ENCODE measurements at regions not wholly inside any gene's neighbourhood (a gene's known extent, or its start where the extent isn't known, plus 50 kb on each side); places are given as distances from the start of the nearest gene placed in this dataset.

GRCh38 chr6:40693768-40694167, 106.6 kb upstream of the LRFN2 start:
- intact Hi-C loops (cut with DNase I), result no loop called here
- no peak for TF ChIP-seq CTCF (IDR thresholded peaks at IDR 0.05)
- no peak for DNase-seq

GRCh38 chr6:40692337-40692736, 105.2 kb upstream of the LRFN2 start:
- Histone ChIP-seq H3K27me3 (no peaks in the 10 kb centered on the region), H3K4me1 (no peaks in the 10 kb centered on the region), H3K9me3 (no peaks in the 10 kb centered on the region), H3K4me3 (no peak overlapping the region), H3K27ac (no peak overlapping the region), H3K36me3 (no peaks in the 10 kb centered on the region)
- intact Hi-C loops (cut with DNase I), result no loop called here
- no peak for ATAC-seq
- no peak for TF ChIP-seq CTCF (IDR thresholded peaks at IDR 0.05)
- no peak for DNase-seq

More at GRCh38 chr6:40693768-40694167, 106.6 kb upstream of the LRFN2 start:
- no peaks in the 10 kb centered on the region for H3K9me3 ChIP-seq
- H3K4me3 ChIP-seq, result no peak overlapping the region
- H3K4me1 ChIP-seq, result no peaks in the 10 kb centered on the region
- no peaks in the 10 kb centered on the region for H3K27me3 ChIP-seq
- ATAC-seq, result no peak
- no peak overlapping the region for H3K27ac ChIP-seq
- H3K36me3 ChIP-seq, result no peaks in the 10 kb centered on the region

- no peaks in the 10 kb centered on the region for H3K36me3 ChIP-seq
- intact Hi-C loops (cut with DNase I), result no loop called here
- DNase-seq (no peak), ATAC-seq (no peak)
- TF ChIP-seq CTCF (IDR thresholded peaks at IDR 0.05), result no peak
- H3K4me1 ChIP-seq, result no peaks in the 10 kb centered on the region
- peaks cover 0 to 5% of the 10 kb centered on the region in 2 donors for H3K9me3 ChIP-seq
- no peaks in the 10 kb centered on the region for H3K27me3 ChIP-seq
- H3K27ac ChIP-seq, result no peak overlapping the region
- H3K4me3 ChIP-seq, result no peak overlapping the region
Observed at GRCh38 chr6:40689185-40689584, 102.0 kb upstream of the LRFN2 start.

- Histone ChIP-seq H3K4me1 (no peaks in the 10 kb centered on the region), H3K27ac (no peak overlapping the region), H3K27me3 (no peaks in the 10 kb centered on the region), H3K4me3 (no peak overlapping the region), H3K9me3 (peaks cover 0 to 5% of the 10 kb centered on the region in 2 donors), H3K36me3 (no peaks in the 10 kb centered on the region)
- intact Hi-C loops (cut with DNase I), result no loop called here
- ATAC-seq (peak; percentile 69), DNase-seq (no peak)
- TF ChIP-seq CTCF (IDR thresholded peaks at IDR 0.05), result no peak
Observed at GRCh38 chr6:40688214-40688761, 101.1 kb upstream of the LRFN2 start.

GRCh38 chr6:40685862-40686261, 98.7 kb upstream of the LRFN2 start:
- H3K36me3 ChIP-seq, result no peaks in the 10 kb centered on the region
- H3K4me1 ChIP-seq, result no peaks in the 10 kb centered on the region
- TF ChIP-seq CTCF (IDR thresholded peaks at IDR 0.05), result no peak
- no peaks in the 10 kb centered on the region for H3K27me3 ChIP-seq
- no peak overlapping the region for H3K4me3 ChIP-seq
- ATAC-seq (no peak), DNase-seq (no peak)
- H3K9me3 ChIP-seq, result peaks cover 0 to 5% of the 10 kb centered on the region in 2 donors
- no peak overlapping the region for H3K27ac ChIP-seq
- intact Hi-C loops (cut with DNase I), result no loop called here
